BLaER1 treated with 17β-estradiol and CSF1 and Interleukin-3, amounts not matched to agents 10 nM and 100 nM (cell line): ENCODE measurements at regions not wholly inside any gene's neighbourhood (a gene's known extent, or its start where the extent isn't known, plus 50 kb on each side); places are given as distances from the start of the nearest gene placed in this dataset.

Experiments used
- H3K27ac ChIP-seq, 11 experiments: shearing (Covaris generic); formaldehyde crosslinking; 2 replicates each; pipeline ENCODE4 v1.8.1; 2022
- H3K27me3 ChIP-seq, 11 experiments: shearing (Covaris generic); formaldehyde crosslinking; 2 replicates each; pipeline ENCODE4 v1.8.1; 2022
- H3K36me3 ChIP-seq, 11 experiments: shearing (Covaris generic); formaldehyde crosslinking; 2 replicates each; pipeline ENCODE4 v1.8.1; 2022
- H3K4me1 ChIP-seq, 10 experiments: shearing (Covaris generic); formaldehyde crosslinking; 2 replicates each; pipeline ENCODE4 v1.8.1; 2022
- H3K4me2 ChIP-seq, 11 experiments: shearing (Covaris generic); formaldehyde crosslinking; 2 replicates each; pipeline ENCODE4 v1.8.1; 2022
- H3K4me3 ChIP-seq, 10 experiments: shearing (Covaris generic); formaldehyde crosslinking; 2 replicates each; pipeline ENCODE4 v1.8.1; 2022
- H3K9ac ChIP-seq, 11 experiments: shearing (Covaris generic); formaldehyde crosslinking; 2 replicates each; pipeline ENCODE4 v1.8.1; 2022
- H3K9me3 ChIP-seq, 11 experiments: shearing (Covaris generic); formaldehyde crosslinking; replicated peaks in 1 of 11; 2 replicates each; pipeline ENCODE4 v1.8.1; 2022
- H4K20me1 ChIP-seq, 11 experiments: shearing (Covaris generic); formaldehyde crosslinking; 2 replicates each; pipeline ENCODE4 v1.8.1; 2022
- Cebpa-rat ChIP-seq, 11 experiments: shearing (Covaris generic); IDR thresholded peaks; 2 replicates each; pipeline ENCODE4 v1.8.1; 2022

- Histone ChIP-seq H4K20me1 (no peaks in the 10 kb centered on the region), H3K27me3 (no peaks in the 10 kb centered on the region), H3K9ac (no peak overlapping the region), H3K4me1 (0 out of 20 replicates have a peak, but pooled peaks cover 0 to 5% (median 0%) of the 10 kb centered on the region in 10 experiments), H3K36me3 (no peaks in the 10 kb centered on the region), H3K27ac (no peak overlapping the region), H3K4me2 (no peak overlapping the region), H3K9me3 (peaks cover 0 to 12% (median 0%) of the 10 kb centered on the region in 11 experiments; a peak in 4 of 22 replicates), H3K4me3 (no peak overlapping the region)
- no peak for TF ChIP-seq Cebpa-rat (IDR thresholded peaks at IDR 0.05)
Observed at GRCh38 chr19:30856376-30856775, 484.2 kb downstream of the ZNF536 start.

DNA sequence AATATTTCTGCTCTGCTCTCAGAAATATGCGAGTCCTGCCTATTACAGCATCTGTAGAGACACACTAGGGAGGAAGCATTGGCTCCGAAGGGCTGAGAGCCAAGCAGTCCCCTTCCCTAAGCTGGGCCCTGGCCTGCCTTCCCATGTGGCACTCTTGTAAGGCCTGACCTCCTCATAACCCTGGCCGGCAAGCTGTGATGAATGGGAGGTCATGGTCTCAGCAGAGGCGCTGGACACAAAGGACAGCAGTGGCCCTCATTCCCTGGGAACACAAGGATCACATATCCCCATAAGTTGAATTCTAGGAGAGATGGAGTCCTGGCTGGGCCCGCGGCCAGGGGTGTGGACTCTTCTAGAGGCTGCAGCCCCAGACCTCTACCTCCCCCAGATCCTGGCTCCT lies 483.3 kb downstream of the ZNF536 start:
- no peak overlapping the region for H3K27ac ChIP-seq
- H3K4me3 ChIP-seq, result no peak overlapping the region
- no peaks in the 10 kb centered on the region for H3K27me3 ChIP-seq
- TF ChIP-seq Cebpa-rat (IDR thresholded peaks at IDR 0.05), result no peak
- 0 out of 20 replicates have a peak, but pooled peaks cover 0 to 5% (median 0%) of the 10 kb centered on the region in 10 experiments for H3K4me1 ChIP-seq
- H3K9ac ChIP-seq, result no peak overlapping the region
- no peaks in the 10 kb centered on the region for H4K20me1 ChIP-seq
- H3K4me2 ChIP-seq, result no peak overlapping the region
- no peaks in the 10 kb centered on the region for H3K36me3 ChIP-seq
- peaks cover 0 to 10% (median 0%) of the 10 kb centered on the region in 11 experiments; a peak in 4 of 22 replicates for H3K9me3 ChIP-seq

DNA sequence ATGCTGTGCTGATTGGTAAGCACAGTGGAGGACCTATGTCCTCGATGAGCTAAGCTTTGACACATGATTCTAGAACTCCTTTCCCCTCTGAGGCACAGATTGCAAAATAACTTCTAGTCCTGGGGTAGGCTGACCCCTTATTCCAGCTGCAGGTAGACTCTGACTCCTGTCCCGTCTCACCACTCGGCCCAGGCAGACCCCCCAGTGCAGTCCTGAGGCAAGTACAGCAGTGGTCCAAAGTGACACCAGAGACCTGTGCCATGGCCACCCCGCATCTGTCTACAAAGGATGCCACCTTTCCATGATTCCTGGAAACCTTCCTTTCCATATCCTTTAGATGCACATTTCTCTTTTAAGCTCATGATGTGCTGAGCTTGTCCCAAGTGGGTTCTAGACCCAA lies 482.5 kb downstream of the ZNF536 start:
- H3K36me3 ChIP-seq, result no peaks in the 10 kb centered on the region
- H3K4me3 ChIP-seq, result no peak overlapping the region
- no peaks in the 10 kb centered on the region for H3K27me3 ChIP-seq
- 0 out of 20 replicates have a peak, but pooled peaks cover 0 to 5% (median 0%) of the 10 kb centered on the region in 10 experiments for H3K4me1 ChIP-seq
- no peak overlapping the region for H3K4me2 ChIP-seq
- H4K20me1 ChIP-seq, result no peaks in the 10 kb centered on the region
- H3K9me3 ChIP-seq, result peaks cover 0 to 2% (median 0%) of the 10 kb centered on the region in 11 experiments; a peak in 4 of 22 replicates
- H3K9ac ChIP-seq, result no peak overlapping the region
- TF ChIP-seq Cebpa-rat (IDR thresholded peaks at IDR 0.05), result no peak
- H3K27ac ChIP-seq, result no peak overlapping the region

- Histone ChIP-seq H3K4me3 (no peak overlapping the region), H4K20me1 (no peaks in the 10 kb centered on the region), H3K4me1 (0 out of 20 replicates have a peak, but pooled peaks cover 0 to 5% (median 0%) of the 10 kb centered on the region in 10 experiments), H3K4me2 (no peak overlapping the region), H3K9ac (no peak overlapping the region), H3K27ac (no peak overlapping the region), H3K27me3 (no peaks in the 10 kb centered on the region), H3K9me3 (no peaks in the 10 kb centered on the region), H3K36me3 (no peaks in the 10 kb centered on the region)
- TF ChIP-seq Cebpa-rat (IDR thresholded peaks at IDR 0.05), result no peak
Observed at GRCh38 chr19:30854207-30854606, 482.0 kb downstream of the ZNF536 start.

DNA sequence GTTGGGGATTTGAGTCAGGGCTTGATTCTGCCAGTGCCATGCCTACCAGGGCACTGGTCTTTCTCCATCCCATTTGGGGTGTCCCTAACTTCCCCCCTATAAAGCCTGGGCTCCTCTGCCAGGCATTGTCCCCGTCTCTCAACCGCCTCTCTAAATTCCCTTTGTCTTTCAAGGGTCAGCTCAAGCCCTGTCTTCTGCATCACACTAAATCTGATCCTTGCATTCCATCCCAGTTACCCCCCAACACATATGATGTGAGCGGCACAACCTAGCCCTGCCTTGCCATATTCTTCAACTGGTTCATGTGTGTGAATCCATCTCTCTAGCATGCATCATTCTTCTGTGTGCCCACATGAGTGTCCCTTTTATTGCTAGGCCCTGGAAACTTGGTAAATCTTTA lies 480.9 kb downstream of the ZNF536 start:
- H3K9ac ChIP-seq, result no peak overlapping the region
- H3K4me3 ChIP-seq, result no peak overlapping the region
- no peak overlapping the region for H3K27ac ChIP-seq
- H3K27me3 ChIP-seq, result no peaks in the 10 kb centered on the region
- no peaks in the 10 kb centered on the region for H3K9me3 ChIP-seq
- no peaks in the 10 kb centered on the region for H3K36me3 ChIP-seq
- no peak overlapping the region for H3K4me2 ChIP-seq
- 0 out of 20 replicates have a peak, but pooled peaks cover 0 to 5% (median 0%) of the 10 kb centered on the region in 10 experiments for H3K4me1 ChIP-seq
- no peak for TF ChIP-seq Cebpa-rat (IDR thresholded peaks at IDR 0.05)
- H4K20me1 ChIP-seq, result no peaks in the 10 kb centered on the region

DNA sequence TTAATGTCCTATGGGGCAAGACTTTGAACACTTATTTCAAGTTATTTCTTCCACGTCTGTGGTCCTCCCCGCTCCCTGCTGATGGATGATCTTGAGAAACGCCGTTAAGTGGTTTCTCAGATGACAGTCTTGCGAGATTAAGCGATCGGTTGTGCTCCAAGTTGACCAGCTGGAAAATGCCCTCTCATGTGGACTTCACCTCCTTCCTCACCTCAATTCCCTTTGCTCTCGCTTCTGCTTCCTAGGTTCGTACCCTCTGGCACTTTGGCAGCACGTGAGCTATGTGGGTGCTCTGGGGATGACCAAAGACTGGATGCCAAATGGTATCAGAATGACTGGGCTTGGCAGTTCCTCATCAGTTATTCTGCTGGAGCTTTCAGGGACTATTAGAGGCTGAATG lies 480.0 kb downstream of the ZNF536 start:
- Histone ChIP-seq H3K4me1 (0 out of 20 replicates have a peak, but pooled peaks cover 0 to under 1% (median 0%) of the 10 kb centered on the region in 10 experiments), H3K9ac (no peak overlapping the region), H4K20me1 (no peaks in the 10 kb centered on the region), H3K4me3 (no peak overlapping the region), H3K4me2 (no peak overlapping the region), H3K27me3 (no peaks in the 10 kb centered on the region), H3K9me3 (no peaks in the 10 kb centered on the region), H3K27ac (no peak overlapping the region), H3K36me3 (no peaks in the 10 kb centered on the region)
- TF ChIP-seq Cebpa-rat (IDR thresholded peaks at IDR 0.05), result no peak

DNA sequence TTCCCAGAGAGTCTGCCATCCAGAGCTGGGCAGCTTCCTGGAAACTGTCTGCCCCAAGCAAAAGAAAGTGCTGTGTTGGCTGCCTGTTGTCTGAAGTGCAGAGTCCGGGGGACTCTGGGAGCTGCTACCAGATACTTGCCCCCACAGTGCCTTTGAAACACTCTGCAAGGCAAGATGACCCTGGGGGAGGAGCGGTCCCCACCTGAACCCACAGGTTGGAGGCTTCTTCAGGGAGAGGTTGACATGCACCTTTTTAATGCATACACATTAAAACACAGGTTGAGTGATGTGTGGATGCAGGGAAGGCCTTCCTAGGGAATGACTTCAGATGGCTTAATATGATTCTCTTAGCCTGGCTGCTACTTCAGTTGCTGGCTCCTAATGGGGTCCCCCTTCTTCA lies 479.5 kb downstream of the ZNF536 start:
- Histone ChIP-seq H3K9me3 (no peaks in the 10 kb centered on the region), H3K36me3 (no peaks in the 10 kb centered on the region), H3K4me3 (no peak overlapping the region), H4K20me1 (no peaks in the 10 kb centered on the region), H3K9ac (no peak overlapping the region), H3K27me3 (no peaks in the 10 kb centered on the region), H3K4me1 (no peaks in the 10 kb centered on the region), H3K4me2 (no peak overlapping the region), H3K27ac (no peak overlapping the region)
- TF ChIP-seq Cebpa-rat (IDR thresholded peaks at IDR 0.05), result no peak

DNA sequence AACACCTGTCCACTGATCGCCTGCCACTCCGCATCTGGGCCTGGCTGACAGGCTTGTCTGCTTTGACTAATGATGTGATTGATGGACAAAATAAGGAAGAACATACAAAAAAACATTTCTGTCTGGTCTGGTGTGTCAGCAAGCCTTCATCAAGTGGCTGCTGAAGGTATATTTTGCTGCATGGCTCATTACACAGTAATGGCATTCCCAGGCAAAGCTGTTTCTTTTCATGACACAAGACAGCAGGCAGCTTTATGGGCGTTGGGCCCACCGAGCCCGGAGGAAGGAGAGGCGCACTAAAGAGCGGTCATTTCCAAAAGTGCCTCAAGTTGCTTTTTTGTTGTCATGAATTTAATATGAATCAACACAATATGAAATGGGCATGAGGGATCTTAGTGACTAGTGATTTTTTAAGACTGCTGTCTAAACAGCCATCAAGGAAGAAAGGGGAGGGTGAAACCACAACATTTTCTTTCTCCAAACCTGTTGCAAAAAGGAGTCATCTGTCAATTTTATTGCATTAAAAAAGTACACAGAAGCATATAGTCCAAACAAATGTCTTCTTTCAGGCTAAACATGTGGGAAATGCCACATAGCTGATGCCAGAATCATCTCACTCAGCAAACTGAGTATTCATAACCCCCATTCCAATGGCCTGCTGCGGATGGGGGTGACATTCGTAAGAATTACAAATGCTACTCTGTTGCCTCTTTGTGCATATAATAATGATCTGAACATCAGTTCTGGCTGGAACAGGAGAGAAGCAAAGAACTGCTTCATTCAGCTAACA lies 476.6 kb downstream of the ZNF536 start:
- no peak for TF ChIP-seq Cebpa-rat (IDR thresholded peaks at IDR 0.05)
- Histone ChIP-seq H3K36me3 (no peaks in the 10 kb centered on the region), H3K4me1 (no peaks in the 10 kb centered on the region), H3K4me2 (no peak overlapping the region), H3K9ac (no peak overlapping the region), H3K27me3 (no peaks in the 10 kb centered on the region), H4K20me1 (no peaks in the 10 kb centered on the region), H3K27ac (no peak overlapping the region), H3K9me3 (no peaks in the 10 kb centered on the region), H3K4me3 (no peak overlapping the region)

GRCh38 chr19:30846102-30846501 lies 473.9 kb downstream of the ZNF536 start:
- Histone ChIP-seq H3K9me3 (peaks cover 0 to 6% (median 0%) of the 10 kb centered on the region in 11 experiments; a peak in 4 of 22 replicates), H3K27me3 (no peaks in the 10 kb centered on the region), H3K4me1 (no peaks in the 10 kb centered on the region), H3K4me2 (no peak overlapping the region), H3K9ac (no peak overlapping the region), H4K20me1 (no peaks in the 10 kb centered on the region), H3K36me3 (no peaks in the 10 kb centered on the region), H3K4me3 (no peak overlapping the region), H3K27ac (no peak overlapping the region)
- TF ChIP-seq Cebpa-rat (IDR thresholded peaks at IDR 0.05), result no peak

- Histone ChIP-seq H3K4me1 (no peaks in the 10 kb centered on the region), H3K4me3 (no peak overlapping the region), H3K27me3 (no peaks in the 10 kb centered on the region), H3K4me2 (no peak overlapping the region), H3K9ac (no peak overlapping the region), H3K9me3 (peaks cover 0 to 6% (median 0%) of the 10 kb centered on the region in 11 experiments; a peak in 4 of 22 replicates), H4K20me1 (no peaks in the 10 kb centered on the region), H3K27ac (no peak overlapping the region), H3K36me3 (no peaks in the 10 kb centered on the region)
- TF ChIP-seq Cebpa-rat (IDR thresholded peaks at IDR 0.05), result no peak
Observed at GRCh38 chr19:30842926-30843325, 470.7 kb downstream of the ZNF536 start.
